ENCODE measurements at regions not wholly inside any gene's neighbourhood (a gene's known extent, or its start where the extent isn't known, plus 50 kb on each side); places are given as distances from the start of the nearest gene placed in this dataset.

DNA sequence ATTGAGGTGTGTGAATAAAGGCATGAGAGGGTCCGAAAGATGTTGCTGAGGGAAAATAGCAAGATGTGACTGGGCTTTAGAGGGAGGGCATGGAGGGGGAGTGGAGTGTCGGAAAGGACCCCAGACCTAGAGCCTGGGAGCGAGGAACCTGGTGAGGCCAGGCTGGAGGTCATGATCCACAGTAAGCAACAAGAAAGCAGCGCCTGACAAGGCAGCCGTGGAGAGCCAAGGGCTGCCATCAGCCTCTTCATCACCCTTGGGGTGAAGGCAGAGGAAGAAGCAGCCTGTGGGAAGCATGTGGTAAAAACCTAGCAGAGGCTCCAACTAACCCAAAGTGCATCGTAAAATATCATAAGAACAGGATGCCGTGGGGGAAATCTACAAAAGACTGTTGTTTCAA, 162.8 kb upstream of the SOX1 start:
- H3K4me3 ChIP-seq (ENCODE audit: low read depth in 2 of 2, low read length in 1 of 2) = no peak overlapping the region
- no peak overlapping the region for H2AFZ ChIP-seq (ENCODE audit: low read depth)
- no peaks in the 10 kb centered on the region; the same call in 1 of the 2 replicates for H3K27me3 ChIP-seq (ENCODE audit: insufficient read depth)
- CTCF ChIA-PET = no interaction called here
- H3K9me3 ChIP-seq = no peaks in the 10 kb centered on the region
- no peaks in the 10 kb centered on the region for H3F3A ChIP-seq (replicated peaks; ENCODE audit: insufficient read depth)
- POLR2A ChIA-PET = no interaction called here
- no peaks in the 10 kb centered on the region for H3K4me1 ChIP-seq (ENCODE audit: control insufficient read depth in 1 of 2, insufficient read depth in 2 of 2, low read depth in 1 of 2, low read length in 1 of 2)
- H3K4me2 ChIP-seq = no peak overlapping the region
- no peaks in the 10 kb centered on the region for H3K79me2 ChIP-seq (ENCODE audit: insufficient read depth)
- no peak overlapping the region for H3K27ac ChIP-seq (ENCODE audit: low read depth in 2 of 2, low read length in 1 of 2)
- WGBS (ENCODE audit: low lambda C conversion rate) = 14% methylated on average over 7 of the region's 7 CpGs
- H4K20me1 ChIP-seq (ENCODE audit: insufficient read depth) = no peaks in the 10 kb centered on the region
- H3K9ac ChIP-seq = no peak overlapping the region
- no peaks in the 10 kb centered on the region for H3K9me2 ChIP-seq
- H3K36me3 ChIP-seq (replicated peaks in 1 of 2; ENCODE audit: control insufficient read depth in 1 of 2, insufficient read depth in 2 of 2, low read length in 1 of 2) = no peaks in the 10 kb centered on the region
- TF ChIP-seq FOSL2 (IDR thresholded peaks at IDR 0.05; ENCODE audit: borderline replicate concordance, low read depth) (no peak), TCF12 (IDR thresholded peaks at IDR 0.05) (no peak), RAD21 (IDR thresholded peaks at IDR 0.05; ENCODE audit: low read length) (no peak), EZH2phosphoT487 (IDR thresholded peaks at IDR 0.05; ENCODE audit: borderline replicate concordance, low read depth) (no peak), NFIC (IDR thresholded peaks at IDR 0.05; ENCODE audit: borderline replicate concordance) (no peak)
- TF ChIP-seq, protein P1, sequence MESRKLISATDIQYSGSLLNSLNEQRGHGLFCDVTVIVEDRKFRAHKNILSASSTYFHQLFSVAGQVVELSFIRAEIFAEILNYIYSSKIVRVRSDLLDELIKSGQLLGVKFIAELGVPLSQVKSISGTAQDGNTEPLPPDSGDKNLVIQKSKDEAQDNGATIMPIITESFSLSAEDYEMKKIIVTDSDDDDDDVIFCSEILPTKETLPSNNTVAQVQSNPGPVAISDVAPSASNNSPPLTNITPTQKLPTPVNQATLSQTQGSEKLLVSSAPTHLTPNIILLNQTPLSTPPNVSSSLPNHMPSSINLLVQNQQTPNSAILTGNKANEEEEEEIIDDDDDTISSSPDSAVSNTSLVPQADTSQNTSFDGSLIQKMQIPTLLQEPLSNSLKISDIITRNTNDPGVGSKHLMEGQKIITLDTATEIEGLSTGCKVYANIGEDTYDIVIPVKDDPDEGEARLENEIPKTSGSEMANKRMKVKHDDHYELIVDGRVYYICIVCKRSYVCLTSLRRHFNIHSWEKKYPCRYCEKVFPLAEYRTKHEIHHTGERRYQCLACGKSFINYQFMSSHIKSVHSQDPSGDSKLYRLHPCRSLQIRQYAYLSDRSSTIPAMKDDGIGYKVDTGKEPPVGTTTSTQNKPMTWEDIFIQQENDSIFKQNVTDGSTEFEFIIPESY (IDR thresholded peaks at IDR 0.05; ENCODE audit: borderline replicate concordance, low read depth) = no peak
- no peak for DNase-seq

DNA sequence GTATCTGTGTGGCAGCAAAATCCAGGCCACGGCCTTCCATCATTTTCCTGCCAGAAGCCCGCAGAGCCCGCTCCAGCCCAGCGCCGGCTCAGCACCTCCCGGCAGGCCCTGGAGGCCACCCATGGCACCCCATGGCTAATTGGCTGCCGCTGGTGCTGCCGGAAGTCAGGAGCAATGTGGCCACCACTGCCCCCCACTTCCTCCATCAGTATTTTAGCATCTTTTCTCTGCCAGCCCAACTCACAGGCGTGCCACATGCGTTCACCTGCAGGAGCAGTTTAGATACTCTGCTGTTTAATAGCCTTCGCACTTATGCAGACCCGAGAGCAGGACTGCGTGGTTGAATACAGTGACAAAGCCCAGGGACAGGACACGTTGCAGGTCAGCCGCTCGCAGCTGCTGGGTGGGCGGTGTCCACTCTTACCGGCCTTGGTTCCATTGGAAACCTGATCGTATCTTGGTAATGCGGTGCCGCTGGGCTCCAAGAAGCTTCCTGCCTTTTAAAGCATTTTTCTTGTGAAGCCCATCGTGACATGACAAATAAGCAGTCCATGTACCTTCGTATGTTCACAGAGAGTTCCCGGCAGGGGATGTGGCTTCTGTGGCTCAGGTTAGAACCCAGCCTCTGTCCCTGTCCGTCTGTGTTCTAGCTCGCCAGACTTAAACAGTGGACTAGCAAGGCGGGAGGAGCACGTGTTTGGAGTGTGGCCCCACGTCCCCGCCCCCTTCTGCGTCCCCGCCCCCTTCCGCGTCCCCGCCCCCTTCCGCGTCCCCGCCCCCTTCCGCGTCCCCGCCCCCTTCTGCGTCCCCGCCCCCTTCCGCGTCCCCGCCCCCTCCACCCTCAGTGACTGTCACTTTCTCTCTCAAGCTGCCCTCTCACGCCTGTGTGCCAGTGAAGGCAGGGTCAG, 162.0 kb upstream of the SOX1 start:
- Histone ChIP-seq H4K20me1 (ENCODE audit: insufficient read depth) (no peaks in the 10 kb centered on the region), H3K27ac (ENCODE audit: low read depth in 2 of 2, low read length in 1 of 2) (no peak overlapping the region), H3K4me3 (ENCODE audit: low read depth in 2 of 2, low read length in 1 of 2) (no peak overlapping the region), H3K9ac (no peak overlapping the region), H3F3A (replicated peaks; ENCODE audit: insufficient read depth) (no peaks in the 10 kb centered on the region), H3K9me3 (no peaks in the 10 kb centered on the region), H3K4me2 (no peak overlapping the region), H3K36me3 (replicated peaks in 1 of 2; ENCODE audit: control insufficient read depth in 1 of 2, insufficient read depth in 2 of 2, low read length in 1 of 2) (no peaks in the 10 kb centered on the region), H3K4me1 (ENCODE audit: control insufficient read depth in 1 of 2, insufficient read depth in 2 of 2, low read depth in 1 of 2, low read length in 1 of 2) (no peaks in the 10 kb centered on the region), H3K9me2 (no peaks in the 10 kb centered on the region), H3K79me2 (ENCODE audit: insufficient read depth) (no peaks in the 10 kb centered on the region), H2AFZ (ENCODE audit: low read depth) (no peak overlapping the region), H3K27me3 (ENCODE audit: insufficient read depth) (no peaks in the 10 kb centered on the region; the same call in 1 of the 2 replicates)
- DNase-seq = no peak
- CTCF ChIA-PET = no interaction called here
- WGBS (ENCODE audit: low lambda C conversion rate) = 37% methylated on average over 37 of the region's 47 CpGs
- POLR2A ChIA-PET = no interaction called here
- TF ChIP-seq, protein P2, sequence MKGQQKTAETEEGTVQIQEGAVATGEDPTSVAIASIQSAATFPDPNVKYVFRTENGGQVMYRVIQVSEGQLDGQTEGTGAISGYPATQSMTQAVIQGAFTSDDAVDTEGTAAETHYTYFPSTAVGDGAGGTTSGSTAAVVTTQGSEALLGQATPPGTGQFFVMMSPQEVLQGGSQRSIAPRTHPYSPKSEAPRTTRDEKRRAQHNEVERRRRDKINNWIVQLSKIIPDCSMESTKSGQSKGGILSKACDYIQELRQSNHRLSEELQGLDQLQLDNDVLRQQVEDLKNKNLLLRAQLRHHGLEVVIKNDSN (IDR thresholded peaks at IDR 0.05; ENCODE audit: borderline replicate concordance, low read depth) = no peak
- TF ChIP-seq JUND (IDR thresholded peaks at IDR 0.05) = no peak
- no peak for TF ChIP-seq CHD2 (IDR thresholded peaks at IDR 0.05; ENCODE audit: low read length, partially characterized antibody)
- TF ChIP-seq, protein P3, sequence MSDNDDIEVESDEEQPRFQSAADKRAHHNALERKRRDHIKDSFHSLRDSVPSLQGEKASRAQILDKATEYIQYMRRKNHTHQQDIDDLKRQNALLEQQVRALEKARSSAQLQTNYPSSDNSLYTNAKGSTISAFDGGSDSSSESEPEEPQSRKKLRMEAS (IDR thresholded peaks at IDR 0.05; ENCODE audit: low read depth) = no peak
- TF ChIP-seq, protein P4, sequence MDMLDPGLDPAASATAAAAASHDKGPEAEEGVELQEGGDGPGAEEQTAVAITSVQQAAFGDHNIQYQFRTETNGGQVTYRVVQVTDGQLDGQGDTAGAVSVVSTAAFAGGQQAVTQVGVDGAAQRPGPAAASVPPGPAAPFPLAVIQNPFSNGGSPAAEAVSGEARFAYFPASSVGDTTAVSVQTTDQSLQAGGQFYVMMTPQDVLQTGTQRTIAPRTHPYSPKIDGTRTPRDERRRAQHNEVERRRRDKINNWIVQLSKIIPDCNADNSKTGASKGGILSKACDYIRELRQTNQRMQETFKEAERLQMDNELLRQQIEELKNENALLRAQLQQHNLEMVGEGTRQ (IDR thresholded peaks at IDR 0.05; ENCODE audit: borderline replicate concordance, low read depth, low read length) = no peak
- TF ChIP-seq EP300 (IDR thresholded peaks at IDR 0.05; ENCODE audit: borderline replicate concordance in 1 of 2, low read depth in 1 of 2, low read length in 1 of 2) = no peak
- TF ChIP-seq NFIC (IDR thresholded peaks at IDR 0.05; ENCODE audit: borderline replicate concordance) = no peak
- no peak for TF ChIP-seq FOSL2 (IDR thresholded peaks at IDR 0.05; ENCODE audit: borderline replicate concordance, low read depth)
- TF ChIP-seq TAF1 (IDR thresholded peaks at IDR 0.05; ENCODE audit: borderline replicate concordance, low read depth, low read length) = no peak

All from SK-N-SH (cell line).